GM10266 (cell line): ENCODE measurements at regions not wholly inside any gene's neighbourhood (a gene's known extent, or its start where the extent isn't known, plus 50 kb on each side); places are given as distances from the start of the nearest gene placed in this dataset.
A peak's percentile ranks its signal among the peaks of the same experiment; 100 is the strongest.

Experiments used
- DNase-seq: peaks from one replicate; pipeline ENCODE4 v3.0.0; 2012; ENCODE audit errors: extremely low spot score
- CTCF ChIP-seq: IDR thresholded peaks from 2 replicates; pipeline ENCODE4 v1.5.1; 2012; ENCODE audit warnings: mild to moderate bottlenecking, low read depth; ENCODE audit not compliant: control insufficient read depth, insufficient read depth; ENCODE audit errors: missing control alignments

- DNase-seq: no peak
- no peak for TF ChIP-seq CTCF
Observed at GRCh38 chr4:73348185-73348584, 55.9 kb upstream of the ALB start.

- no peak for TF ChIP-seq CTCF
- DNase-seq: no peak
Observed at GRCh38 chr4:73347497-73347896, 56.6 kb upstream of the ALB start.

- no peak for TF ChIP-seq CTCF
- DNase-seq: no peak
Observed at GRCh38 chr4:73345399-73345975, 58.6 kb upstream of the ALB start.

- no peak for DNase-seq
- no peak for TF ChIP-seq CTCF
Observed at GRCh38 chr4:73344106-73344505, 60.0 kb upstream of the ALB start.

- no peak for TF ChIP-seq CTCF
- DNase-seq: no peak
Observed at GRCh38 chr4:73343432-73343831, 60.7 kb upstream of the ALB start.

- DNase-seq: peak; percentile 17
- peak; percentile 47 for TF ChIP-seq CTCF
Observed at GRCh38 chr4:73341454-73341853, 62.6 kb upstream of the ALB start.

- TF ChIP-seq CTCF: no peak
- no peak for DNase-seq
Observed at GRCh38 chr4:73340917-73341316, 63.2 kb upstream of the ALB start.
